ENCODE measurements at regions not wholly inside any gene's neighbourhood (a gene's known extent, or its start where the extent isn't known, plus 50 kb on each side); places are given as distances from the start of the nearest gene placed in this dataset.
A peak's percentile ranks its signal among the peaks of the same experiment; 100 is the strongest.

GRCh38 chr4:162847945-162848549, 318.6 kb downstream of the NAF1 start:
- no peak overlapping the region for H3K4me3 ChIP-seq (ENCODE audit: severe bottlenecking)
- no peaks in the 10 kb centered on the region for H3K27me3 ChIP-seq (ENCODE audit: insufficient read depth, poor library complexity, severe bottlenecking)
- H3K27ac ChIP-seq (ENCODE audit: poor library complexity, severe bottlenecking) = no peak overlapping the region
- no peak for TF ChIP-seq CTCF (IDR thresholded peaks at IDR 0.05; ENCODE audit: poor library complexity, severe bottlenecking)
- H3K36me3 ChIP-seq (ENCODE audit: low read depth) = no peaks in the 10 kb centered on the region
- no peaks in the 10 kb centered on the region for H3K9me3 ChIP-seq (ENCODE audit: severe bottlenecking)
- DNase-seq (ENCODE audit: low spot score) (no peak), ATAC-seq (ENCODE audit: low read depth) (peak; percentile 17; the same call in 1 of the 3 replicates)
- no peaks in the 10 kb centered on the region for H3K4me1 ChIP-seq (ENCODE audit: insufficient read depth, poor library complexity, severe bottlenecking)

- Histone ChIP-seq H3K9me3 (ENCODE audit: severe bottlenecking) (no peaks in the 10 kb centered on the region), H3K27me3 (ENCODE audit: insufficient read depth, poor library complexity, severe bottlenecking) (no peaks in the 10 kb centered on the region), H3K27ac (ENCODE audit: poor library complexity, severe bottlenecking) (no peak overlapping the region), H3K4me3 (ENCODE audit: severe bottlenecking) (no peak overlapping the region), H3K36me3 (ENCODE audit: low read depth) (no peaks in the 10 kb centered on the region), H3K4me1 (ENCODE audit: insufficient read depth, poor library complexity, severe bottlenecking) (no peaks in the 10 kb centered on the region)
- DNase-seq (ENCODE audit: low spot score) (no peak), ATAC-seq (ENCODE audit: low read depth) (no peak)
- TF ChIP-seq CTCF (IDR thresholded peaks at IDR 0.05; ENCODE audit: poor library complexity, severe bottlenecking) = no peak
Observed at GRCh38 chr4:162841753-162842152, 324.9 kb downstream of the NAF1 start.

GRCh38 chr4:162839814-162840213, 326.9 kb downstream of the NAF1 start:
- no peak overlapping the region for H3K27ac ChIP-seq (ENCODE audit: poor library complexity, severe bottlenecking)
- no peak for TF ChIP-seq CTCF (IDR thresholded peaks at IDR 0.05; ENCODE audit: poor library complexity, severe bottlenecking)

GRCh38 chr4:162838671-162839070, 328.0 kb downstream of the NAF1 start:
- no peak for TF ChIP-seq CTCF (IDR thresholded peaks at IDR 0.05; ENCODE audit: poor library complexity, severe bottlenecking)
- no peaks in the 10 kb centered on the region for H3K36me3 ChIP-seq (ENCODE audit: low read depth)
- H3K4me3 ChIP-seq (ENCODE audit: severe bottlenecking) = no peak overlapping the region

More at GRCh38 chr4:162839814-162840213, 326.9 kb downstream of the NAF1 start:
- DNase-seq (ENCODE audit: low spot score) (no peak), ATAC-seq (ENCODE audit: low read depth) (no peak)
- Histone ChIP-seq H3K36me3 (ENCODE audit: low read depth) (no peaks in the 10 kb centered on the region), H3K9me3 (ENCODE audit: severe bottlenecking) (no peaks in the 10 kb centered on the region), H3K4me3 (ENCODE audit: severe bottlenecking) (no peak overlapping the region), H3K4me1 (ENCODE audit: insufficient read depth, poor library complexity, severe bottlenecking) (no peaks in the 10 kb centered on the region), H3K27me3 (ENCODE audit: insufficient read depth, poor library complexity, severe bottlenecking) (no peaks in the 10 kb centered on the region)

GRCh38 chr4:162837679-162838078, 329.0 kb downstream of the NAF1 start:
- no peak for TF ChIP-seq CTCF (IDR thresholded peaks at IDR 0.05; ENCODE audit: poor library complexity, severe bottlenecking)
- Histone ChIP-seq H3K9me3 (ENCODE audit: severe bottlenecking) (no peaks in the 10 kb centered on the region), H3K27ac (ENCODE audit: poor library complexity, severe bottlenecking) (no peak overlapping the region), H3K4me1 (ENCODE audit: insufficient read depth, poor library complexity, severe bottlenecking) (no peaks in the 10 kb centered on the region), H3K36me3 (ENCODE audit: low read depth) (no peaks in the 10 kb centered on the region), H3K4me3 (ENCODE audit: severe bottlenecking) (no peak overlapping the region), H3K27me3 (ENCODE audit: insufficient read depth, poor library complexity, severe bottlenecking) (no peaks in the 10 kb centered on the region)
- DNase-seq (ENCODE audit: low spot score) = no peak
- no peak for ATAC-seq (ENCODE audit: low read depth)

More at GRCh38 chr4:162838671-162839070, 328.0 kb downstream of the NAF1 start:
- no peak; the same call in 2 of the 3 replicates for ATAC-seq (ENCODE audit: low read depth)
- Histone ChIP-seq H3K4me1 (ENCODE audit: insufficient read depth, poor library complexity, severe bottlenecking) (no peaks in the 10 kb centered on the region), H3K27ac (ENCODE audit: poor library complexity, severe bottlenecking) (no peak overlapping the region), H3K9me3 (ENCODE audit: severe bottlenecking) (no peaks in the 10 kb centered on the region), H3K27me3 (ENCODE audit: insufficient read depth, poor library complexity, severe bottlenecking) (no peaks in the 10 kb centered on the region)
- no peak for DNase-seq (ENCODE audit: low spot score)

Measured in RWPE2 (cell line).